Erythroblast (primary cell): ENCODE measurements at regions not wholly inside any gene's neighbourhood (a gene's known extent, or its start where the extent isn't known, plus 50 kb on each side); places are given as distances from the start of the nearest gene placed in this dataset.

ENCODE experiments used
- GATA1 ChIP-seq: IDR thresholded peaks from 2 replicates; pipeline ENCODE4 v1.6.1; 2011; ENCODE audit warnings: low read depth, mild to moderate bottlenecking, control low read depth, low read length, moderate library complexity
- POLR2A ChIP-seq: IDR thresholded peaks from 2 replicates; pipeline ENCODE4 v1.6.1; 2011; ENCODE audit warnings: mild to moderate bottlenecking, low read length

- no peak for TF ChIP-seq POLR2A
- TF ChIP-seq GATA1, result no peak
Observed at GRCh38 chr11:42175203-42175602, 715.8 kb upstream of the LRRC4C start.
